Fibroblast of villous mesenchyme (primary cell): ENCODE measurements at regions not wholly inside any gene's neighbourhood (a gene's known extent, or its start where the extent isn't known, plus 50 kb on each side); places are given as distances from the start of the nearest gene placed in this dataset.

Source experiments
- DNase-seq: peaks from one replicate; pipeline ENCODE4 v3.0.0-alpha.2; 2010; ENCODE audit warnings: low read depth
- H3K4me3 ChIP-seq: 2 replicates; pipeline ENCODE4 v1.5.1; 2011; ENCODE audit warnings: low read depth, mild to moderate bottlenecking, low read length
- CTCF ChIP-seq: IDR thresholded peaks from 2 replicates; pipeline ENCODE4 v1.5.1; 2012; ENCODE audit warnings: low read depth, mild to moderate bottlenecking, low read length; ENCODE audit not compliant: insufficient read depth

- no peak overlapping the region for H3K4me3 ChIP-seq
- TF ChIP-seq CTCF: no peak
- no peak for DNase-seq
These were observed 84.9 kb upstream of the PRR5 start for GRCh38 chr22:44616882-44617655.

- no peak for TF ChIP-seq CTCF
- no peak overlapping the region for H3K4me3 ChIP-seq
- no peak for DNase-seq
These were observed 85.5 kb upstream of the PRR5 start for GRCh38 chr22:44616461-44616860.

- TF ChIP-seq CTCF: no peak
- no peak overlapping the region for H3K4me3 ChIP-seq
- no peak for DNase-seq
These were observed 86.3 kb upstream of the PRR5 start for GRCh38 chr22:44615602-44616180.

GRCh38 chr22:44615146-44615545, 86.9 kb upstream of the PRR5 start:
- DNase-seq: no peak
- no peak overlapping the region for H3K4me3 ChIP-seq
- no peak for TF ChIP-seq CTCF

GRCh38 chr22:44613196-44613595, 88.8 kb upstream of the PRR5 start:
- DNase-seq: no peak
- TF ChIP-seq CTCF: no peak
- H3K4me3 ChIP-seq: no peak overlapping the region

- H3K4me3 ChIP-seq: no peak overlapping the region
- no peak for TF ChIP-seq CTCF
- DNase-seq: no peak
These were observed 90.0 kb upstream of the PRR5 start for GRCh38 chr22:44611880-44612496.
